ENCODE measurements at regions not wholly inside any gene's neighbourhood (a gene's known extent, or its start where the extent isn't known, plus 50 kb on each side); places are given as distances from the start of the nearest gene placed in this dataset.

DNA sequence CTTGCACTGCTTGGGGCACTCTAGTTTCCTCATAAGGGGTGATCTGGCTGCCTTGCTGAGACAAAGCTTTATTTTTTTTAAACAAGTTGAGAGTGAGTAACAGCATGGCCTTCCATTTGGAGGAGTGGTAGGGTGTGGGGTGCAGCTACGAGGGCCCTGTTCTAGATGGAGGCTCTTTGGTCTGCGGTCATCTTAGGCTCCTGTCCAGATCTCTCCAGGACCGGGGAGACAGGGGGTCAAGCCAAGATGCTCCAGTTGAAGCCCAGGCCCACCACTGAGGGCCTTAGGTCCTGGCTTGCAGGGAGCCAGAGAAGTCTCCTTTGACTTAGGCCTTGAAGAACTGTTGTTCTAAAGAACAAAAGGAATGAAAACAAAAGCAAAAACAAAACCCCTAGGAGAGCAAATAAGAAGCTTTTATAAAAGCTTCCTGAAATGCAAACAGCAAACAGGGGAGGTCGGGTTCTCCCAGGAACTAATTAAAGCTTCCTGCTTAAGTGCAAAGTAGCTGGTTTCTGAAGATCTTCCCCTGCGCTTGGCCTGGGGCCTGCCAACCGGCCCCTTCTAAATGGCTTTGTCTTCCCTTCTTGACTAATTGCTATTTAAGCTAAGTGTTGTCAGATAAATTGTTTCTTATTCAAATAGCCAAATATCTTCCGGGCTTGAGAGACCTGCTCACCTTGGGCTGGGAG is 259.2 kb downstream of the GLRX3 start:
- no peak overlapping the region for H3K4me3 ChIP-seq (replicated peaks in 1 of 2; ENCODE audit: low read depth in 2 of 2, low read length in 2 of 2)
- no peak for DNase-seq (ENCODE audit: low read depth in 2 of 2)
- TF ChIP-seq, protein P1, sequence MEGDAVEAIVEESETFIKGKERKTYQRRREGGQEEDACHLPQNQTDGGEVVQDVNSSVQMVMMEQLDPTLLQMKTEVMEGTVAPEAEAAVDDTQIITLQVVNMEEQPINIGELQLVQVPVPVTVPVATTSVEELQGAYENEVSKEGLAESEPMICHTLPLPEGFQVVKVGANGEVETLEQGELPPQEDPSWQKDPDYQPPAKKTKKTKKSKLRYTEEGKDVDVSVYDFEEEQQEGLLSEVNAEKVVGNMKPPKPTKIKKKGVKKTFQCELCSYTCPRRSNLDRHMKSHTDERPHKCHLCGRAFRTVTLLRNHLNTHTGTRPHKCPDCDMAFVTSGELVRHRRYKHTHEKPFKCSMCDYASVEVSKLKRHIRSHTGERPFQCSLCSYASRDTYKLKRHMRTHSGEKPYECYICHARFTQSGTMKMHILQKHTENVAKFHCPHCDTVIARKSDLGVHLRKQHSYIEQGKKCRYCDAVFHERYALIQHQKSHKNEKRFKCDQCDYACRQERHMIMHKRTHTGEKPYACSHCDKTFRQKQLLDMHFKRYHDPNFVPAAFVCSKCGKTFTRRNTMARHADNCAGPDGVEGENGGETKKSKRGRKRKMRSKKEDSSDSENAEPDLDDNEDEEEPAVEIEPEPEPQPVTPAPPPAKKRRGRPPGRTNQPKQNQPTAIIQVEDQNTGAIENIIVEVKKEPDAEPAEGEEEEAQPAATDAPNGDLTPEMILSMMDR (IDR thresholded peaks at IDR 0.05; ENCODE audit: low read depth, low read length), result no peak

DNA sequence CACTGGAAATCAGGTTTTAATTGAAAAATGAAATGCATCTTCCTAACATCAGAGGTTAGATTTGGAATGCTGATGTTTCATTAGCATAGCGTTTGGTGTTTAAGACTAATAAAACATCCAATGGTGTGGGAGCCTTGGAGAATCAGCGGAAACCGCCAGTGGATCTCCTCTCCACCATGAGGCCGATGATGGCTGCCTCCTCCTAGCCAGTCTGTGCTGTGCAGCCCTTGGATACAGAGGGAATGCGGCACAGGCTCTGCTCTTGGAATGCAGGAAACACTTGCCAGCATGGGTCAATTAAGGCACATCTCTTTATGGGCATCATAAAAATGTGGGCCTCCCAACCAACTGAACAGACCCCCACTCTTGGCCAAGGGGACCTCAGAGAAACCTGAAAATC is 259.9 kb downstream of the GLRX3 start:
- no peak for DNase-seq (ENCODE audit: low read depth in 2 of 2)
- H3K4me3 ChIP-seq (replicated peaks in 1 of 2; ENCODE audit: low read depth in 2 of 2, low read length in 2 of 2), result no peak overlapping the region
- TF ChIP-seq, protein P1 (IDR thresholded peaks at IDR 0.05; ENCODE audit: low read depth, low read length), result no peak

DNA sequence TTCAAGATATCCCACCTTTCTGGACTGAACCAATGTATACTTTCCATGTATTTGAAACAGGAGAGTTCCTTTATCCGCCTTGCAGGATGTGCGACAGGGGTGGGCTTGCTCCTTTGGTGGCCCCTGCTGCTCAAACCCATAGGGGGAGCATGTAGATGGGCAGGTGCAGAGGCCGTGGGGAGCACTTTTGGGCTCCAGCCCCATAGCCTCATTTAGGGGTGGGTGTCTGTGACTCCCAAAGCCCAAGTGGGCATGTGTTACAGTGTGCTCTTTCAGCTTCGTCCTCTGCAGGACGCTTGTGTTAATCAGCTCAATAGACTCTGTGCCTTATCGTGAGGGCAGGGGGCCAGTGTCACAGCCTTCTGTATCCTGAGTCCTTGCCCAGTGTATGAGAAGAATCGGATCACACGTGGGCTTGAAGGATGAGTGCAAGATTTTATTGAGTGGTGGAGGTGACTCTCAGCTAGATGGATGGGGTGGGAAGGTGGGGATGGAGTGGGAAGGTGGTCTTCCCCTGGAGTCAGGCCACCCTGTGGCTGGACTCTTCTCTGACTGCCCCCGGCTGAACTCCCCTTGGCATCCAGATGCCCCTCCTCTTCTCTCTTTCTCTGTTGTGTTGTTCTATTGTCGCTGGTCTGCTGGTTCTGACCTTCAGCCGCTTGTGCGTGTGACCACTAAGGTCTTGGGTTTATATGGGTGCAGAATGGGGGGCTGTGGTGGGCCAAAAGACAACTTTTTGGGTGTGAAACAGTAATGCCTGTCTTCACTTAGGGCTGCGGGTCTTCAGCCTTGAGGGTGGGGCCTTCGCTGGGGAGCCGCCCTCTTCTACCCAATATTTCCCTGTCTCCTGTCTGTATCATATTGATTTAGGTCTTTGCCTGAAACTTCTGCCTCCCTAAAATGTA is 262.2 kb downstream of the GLRX3 start:
- DNase-seq (ENCODE audit: low read depth in 2 of 2), result no peak
- TF ChIP-seq, protein P1 (IDR thresholded peaks at IDR 0.05; ENCODE audit: low read depth, low read length), result no peak
- H3K4me3 ChIP-seq (replicated peaks in 1 of 2; ENCODE audit: low read depth in 2 of 2, low read length in 2 of 2), result no peak overlapping the region

DNA sequence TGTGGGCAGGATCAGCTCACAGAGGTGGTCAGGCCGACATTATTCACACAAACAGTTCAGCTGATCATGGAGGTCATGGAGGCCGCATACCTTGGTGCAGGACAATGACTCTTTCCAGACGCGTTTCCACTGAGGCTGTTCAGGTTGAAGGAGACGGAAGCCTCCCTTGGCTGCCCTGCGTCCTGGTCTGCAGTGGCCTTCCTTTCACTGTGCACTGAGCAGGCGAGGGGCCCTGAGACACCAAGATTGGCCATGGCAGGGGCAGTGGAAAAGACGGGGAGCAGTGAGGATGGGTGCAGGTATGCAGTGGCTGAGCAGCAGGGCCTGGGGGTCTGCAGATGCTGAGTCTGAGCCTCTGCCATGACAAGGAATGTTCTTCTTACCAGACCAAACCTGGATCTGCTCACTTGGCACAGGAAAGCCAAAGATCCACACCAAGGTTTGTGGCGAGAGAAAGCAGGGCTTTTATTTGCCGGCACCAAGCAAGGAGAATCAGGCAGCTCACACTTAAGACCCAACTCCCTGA is 263.3 kb downstream of the GLRX3 start:
- no peak overlapping the region for H3K4me3 ChIP-seq (replicated peaks in 1 of 2; ENCODE audit: low read depth in 2 of 2, low read length in 2 of 2)
- TF ChIP-seq, protein P1 (IDR thresholded peaks at IDR 0.05; ENCODE audit: low read depth, low read length), result no peak
- no peak for DNase-seq (ENCODE audit: low read depth in 2 of 2)

DNA sequence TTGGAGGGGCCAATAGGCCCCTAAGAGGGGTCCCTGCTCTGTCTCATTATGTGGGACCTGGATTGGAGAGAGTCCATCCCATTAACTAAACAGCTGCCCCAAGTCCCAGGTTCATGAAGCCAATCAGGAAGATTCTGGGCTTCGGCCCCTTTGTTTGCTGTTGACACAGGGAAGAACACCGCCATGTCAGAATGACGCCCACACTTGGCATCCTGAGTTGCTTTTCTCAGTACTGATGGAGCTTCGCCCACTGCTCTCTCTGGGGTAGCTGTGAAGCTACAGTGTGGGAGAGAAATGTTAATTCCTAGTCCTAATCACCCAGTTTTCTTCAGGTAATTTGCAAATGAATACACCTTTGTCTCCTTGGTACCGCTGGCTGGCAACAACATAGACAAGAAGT is 264.7 kb downstream of the GLRX3 start:
- DNase-seq (ENCODE audit: low read depth in 2 of 2), result no peak
- TF ChIP-seq, protein P1 (IDR thresholded peaks at IDR 0.05; ENCODE audit: low read depth, low read length), result no peak
- H3K4me3 ChIP-seq (replicated peaks in 1 of 2; ENCODE audit: low read depth in 2 of 2, low read length in 2 of 2), result no peak overlapping the region

DNA sequence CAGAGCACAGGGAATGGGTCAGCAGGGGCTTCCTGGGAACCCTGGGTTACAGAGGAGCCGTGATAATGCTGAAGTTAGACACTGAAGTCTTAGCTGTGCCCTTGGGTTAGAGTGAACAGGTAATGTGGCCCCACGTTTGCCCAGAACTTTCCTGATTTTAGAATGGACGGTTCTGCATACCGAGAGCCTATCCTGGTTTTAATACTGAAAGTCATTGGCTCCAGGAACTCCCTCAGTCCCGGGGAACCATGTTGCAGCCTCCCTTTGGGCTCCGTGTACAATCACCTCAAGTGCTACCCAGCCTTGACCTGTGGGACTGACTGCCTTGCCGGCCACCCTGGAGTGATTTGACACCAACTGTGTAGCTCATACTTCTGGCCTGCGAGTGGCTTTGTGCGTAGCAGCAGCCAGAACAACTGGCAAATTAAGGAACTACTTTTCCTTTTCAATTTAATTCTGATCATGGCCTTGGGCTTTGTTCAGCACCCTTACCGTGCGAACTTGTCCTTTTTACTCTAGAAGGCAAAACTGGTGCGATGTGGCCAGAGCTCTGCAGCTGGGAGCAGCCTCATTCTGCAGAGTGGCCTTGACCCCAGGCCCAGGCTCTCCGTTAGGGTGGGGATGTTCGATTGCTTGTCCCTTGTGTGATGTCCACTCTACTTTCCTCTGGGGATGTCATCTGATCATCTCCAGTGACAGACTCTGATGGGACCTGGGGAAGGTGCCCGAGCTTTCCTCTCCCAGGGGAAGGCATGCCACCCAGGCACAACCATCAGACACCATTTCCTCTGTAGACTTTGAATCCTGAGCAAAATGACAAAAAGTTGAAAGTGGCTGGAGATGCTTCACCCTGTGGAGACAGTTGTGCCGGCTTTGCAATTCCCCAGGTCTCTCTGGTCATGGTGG is 265.9 kb downstream of the GLRX3 start:
- no peak for DNase-seq (ENCODE audit: low read depth in 2 of 2)
- TF ChIP-seq, protein P1 (IDR thresholded peaks at IDR 0.05; ENCODE audit: low read depth, low read length), result no peak
- no peak overlapping the region for H3K4me3 ChIP-seq (replicated peaks in 1 of 2; ENCODE audit: low read depth in 2 of 2, low read length in 2 of 2)
